GM12878 (cell line): ENCODE measurements at regions not wholly inside any gene's neighbourhood (a gene's known extent, or its start where the extent isn't known, plus 50 kb on each side); places are given as distances from the start of the nearest gene placed in this dataset.

Experiments used
- ATAC-seq: fragments of 200-7000 bp; cut with Tn5 transposase; 3 replicates; pipeline ENCODE4 v1.9.1; 2020; ENCODE audit warnings: mild to moderate bottlenecking, moderate library complexity
- BruUV-seq: library from RNA; stranded (reverse); fragments of 400-500 nt; replicated peaks from 2 replicates; lab custom pipeline; 2021; lab: Mats Ljungman, UMichigan
- CTCF ChIA-PET: fragments of 300-600 bp; sonication (Branson Sonifier 250); formaldehyde crosslinking; extraction: SDS; loops from one replicate; lab custom pipeline; 2021; ENCODE audit warnings: inconsistent platforms; lab: Yijun Ruan, JAX
- POLR2A ChIA-PET: fragments of 350-600 bp; formaldehyde crosslinking; extraction: SDS; loops from one replicate; lab custom pipeline; 2021; ENCODE audit warnings: inconsistent platforms; lab: Charles Lee
- RAD21 ChIA-PET: fragments of 300-600 bp; sonication (Branson Sonifier 250); formaldehyde crosslinking; loops from one replicate; lab custom pipeline; 2023; ENCODE audit warnings: antibody characterized with exemption; ENCODE audit not compliant: unreplicated experiment; lab: Charles Lee
- SMC1A ChIA-PET: fragments of 300-600 bp; sonication (Branson Sonifier 250); formaldehyde crosslinking; loops from one replicate; lab custom pipeline; 2023; ENCODE audit not compliant: unreplicated experiment, uncharacterized antibody; lab: Charles Lee
- DNase-seq: peaks from one replicate; pipeline ENCODE4 v3.0.0-alpha.2; 2011; ENCODE audit warnings: low read depth, low spot score
- FAIRE-seq: peaks from 3 replicates; lab custom pipeline; 2011; peaks lifted over from hg19 to GRCh38; lab: Jason Lieb, UNC
- H2AFZ ChIP-seq: 2 replicates; pipeline ENCODE4 v1.6.0; 2011; ENCODE audit warnings: low read depth, low read length, control low read depth; ENCODE audit not compliant: control insufficient read depth
- H3K27ac ChIP-seq: 2 replicates; pipeline ENCODE4 v1.5.1; 2011; ENCODE audit warnings: control low read depth; ENCODE audit not compliant: control insufficient read depth, insufficient read depth
- H3K27me3 ChIP-seq, 2 experiments: replicated peaks in 1 of 2; 2 replicates each; pipeline versions ENCODE4 v1.6.0 to v1.6.1; 2011; ENCODE audit warnings: low read length in 1 of 2; ENCODE audit not compliant: control insufficient read depth in 2 of 2, insufficient read depth in 2 of 2
- H3K36me3 ChIP-seq, 2 experiments: 2 replicates each; pipeline ENCODE4 v1.5.1; 2011; ENCODE audit warnings: low read length in 1 of 2; ENCODE audit not compliant: control insufficient read depth in 2 of 2, insufficient read depth in 2 of 2
- H3K4me1 ChIP-seq: 2 replicates; pipeline ENCODE4 v1.6.1; 2011; ENCODE audit warnings: mild to moderate bottlenecking, low read length, moderate library complexity, mixed read lengths; ENCODE audit not compliant: control insufficient read depth, insufficient read depth
- H3K4me2 ChIP-seq: 2 replicates; pipeline ENCODE4 v1.6.0; 2011; ENCODE audit warnings: control low read depth; ENCODE audit not compliant: control insufficient read depth, insufficient read depth
- H3K4me3 ChIP-seq: fragments of 200-600 bp; sonication (generic); 2 replicates; pipeline ENCODE4 v1.5.1; 2016
- H3K79me2 ChIP-seq: 2 replicates; pipeline ENCODE4 v1.6.0; 2011; ENCODE audit warnings: low read length; ENCODE audit not compliant: control insufficient read depth, insufficient read depth
- H3K9ac ChIP-seq: 2 replicates; pipeline ENCODE4 v1.8.0; 2011; ENCODE audit warnings: low read length, control low read depth, mixed read lengths; ENCODE audit not compliant: control insufficient read depth, insufficient read depth
- H3K9me3 ChIP-seq: replicated peaks from 3 replicates; pipeline ENCODE4 v1.5.1; 2011; ENCODE audit warnings: mild to moderate bottlenecking, low read length; ENCODE audit not compliant: control insufficient read depth, insufficient read depth
- H4K20me1 ChIP-seq: 2 replicates; pipeline ENCODE4 v1.6.0; 2011; ENCODE audit not compliant: control insufficient read depth, insufficient read depth
- IRF3 ChIP-seq: fragments of 450-650 bp; IDR thresholded peaks from 2 replicates; pipeline ENCODE4 v1.6.1; 2014; ENCODE audit warnings: mild to moderate bottlenecking
- PBX3 ChIP-seq: IDR thresholded peaks from 2 replicates; pipeline ENCODE4 v1.6.1; 2011; ENCODE audit warnings: mild to moderate bottlenecking, low read depth, low read length, moderate library complexity; ENCODE audit not compliant: insufficient replicate concordance
- PKNOX1 ChIP-seq: fragments of 450-650 bp; IDR thresholded peaks from 2 replicates; pipeline ENCODE4 v1.6.1; 2016; ENCODE audit warnings: mild to moderate bottlenecking
- POLR2AphosphoS5 ChIP-seq: IDR thresholded peaks from 2 replicates; pipeline ENCODE4 v1.6.1; 2011; ENCODE audit warnings: mild to moderate bottlenecking, low read length, inconsistent platforms
- POU2F2 ChIP-seq: IDR thresholded peaks from 3 replicates; pipeline ENCODE4 v1.6.1; 2011; ENCODE audit warnings: low read depth, mild to moderate bottlenecking, low read length, borderline replicate concordance
- RUNX3 ChIP-seq: IDR thresholded peaks from 2 replicates; pipeline ENCODE4 v1.6.1; 2012; ENCODE audit warnings: low read length, inconsistent platforms
- SKIL ChIP-seq: fragments of 450-650 bp; IDR thresholded peaks from 2 replicates; pipeline ENCODE4 v1.6.1; 2017; ENCODE audit warnings: mild to moderate bottlenecking, low read depth, inconsistent platforms; ENCODE audit not compliant: poor library complexity, severe bottlenecking
- USF1 ChIP-seq: IDR thresholded peaks from 2 replicates; pipeline ENCODE4 v1.6.1; 2011; ENCODE audit warnings: borderline replicate concordance, low read depth, mild to moderate bottlenecking, moderate library complexity, mixed read lengths, low read length; ENCODE audit not compliant: insufficient read depth; ENCODE audit errors: extremely low read length
- ZNF207 ChIP-seq: fragments of 450-650 bp; IDR thresholded peaks from 2 replicates; pipeline ENCODE4 v1.6.1; 2014; ENCODE audit warnings: antibody characterized with exemption, mild to moderate bottlenecking, borderline replicate concordance
- ZNF24 ChIP-seq: fragments of 450-650 bp; IDR thresholded peaks from 2 replicates; pipeline ENCODE4 v1.6.1; 2017; ENCODE audit warnings: antibody characterized with exemption, mild to moderate bottlenecking
- WGBS: methylation state at CpG from one replicate; pipeline ENCODE4 v1.1.6; 2016; ENCODE audit warnings: low lambda C conversion rate; ENCODE audit not compliant: insufficient replicate concordance, insufficient coverage; ENCODE audit errors: missing lambda C conversion rate; 5-methylcytosine and 5-hydroxymethylcytosine counted together
- in situ Hi-C: fragments of 300-500 bp; cut with MboI; formaldehyde crosslinking; loops from 9 replicates; pipeline ENCODE4 v1.14.3; 2018; ENCODE audit warnings: mixed read lengths
- intact Hi-C: fragments of 100-400 bp; cut with micrococcal nuclease; formaldehyde crosslinking; loops from one replicate; pipeline ENCODE4 v1.14.2; 2022; ENCODE audit not compliant: unreplicated experiment

- DNase-seq = no peak
- ATAC-seq = no peak
- WGBS = 31% methylated on average over 7 of the region's 7 CpGs
- CTCF ChIA-PET = interaction anchor here (1.2 kb wide), 1 partner anchor 282 kb away, joined by 3 read pairs; no protein-coding TSS in a partner anchor
- Histone ChIP-seq H3K9ac (no peak overlapping the region), H3K27me3 (no peaks in the 10 kb centered on the region), H3K36me3 (no peaks in the 10 kb centered on the region), H3K9me3 (no peaks in the 10 kb centered on the region; the same call in 1 of the 3 replicates), H3K27ac (no peak overlapping the region), H3K79me2 (no peaks in the 10 kb centered on the region), H3K4me2 (no peak overlapping the region), H4K20me1 (no peaks in the 10 kb centered on the region), H3K4me1 (peaks cover 4% of the 10 kb centered on the region), H2AFZ (no peak overlapping the region), H3K4me3 (no peak overlapping the region)
- TF ChIP-seq POU2F2 (no peak), PKNOX1 (peak; percentile 41; the same call in 1 of the 2 replicates), PBX3 (peak; percentile 31)
- in situ Hi-C loops = no loop called here
- no TSS peak for BruUV-seq
- RAD21 ChIA-PET = no interaction called here
- SMC1A ChIA-PET = no interaction called here
- POLR2A ChIA-PET = no interaction called here
- intact Hi-C loops = no loop called here
- no peak for FAIRE-seq
These were observed 202.7 kb upstream of the KLF3 start for GRCh38 chr4:38461342-38461741.

- BruUV-seq = no TSS peak
- no peaks in the 10 kb centered on the region for H3K79me2 ChIP-seq
- ChIA-PET SMC1A (no interaction called here), CTCF (no interaction called here), RAD21 (no interaction called here), POLR2A (no interaction called here)
- in situ Hi-C loops (no loop called here), intact Hi-C loops (no loop called here)
- H3K36me3 ChIP-seq = no peaks in the 10 kb centered on the region
- FAIRE-seq = no peak
- no peak for ATAC-seq
- 31% methylated on average over 6 of the region's 6 CpGs for WGBS
- no peak overlapping the region for H3K9ac ChIP-seq
- no peak for DNase-seq
- no peak overlapping the region for H2AFZ ChIP-seq
- no peaks in the 10 kb centered on the region for H3K27me3 ChIP-seq
- no peak overlapping the region for H3K4me3 ChIP-seq
- H3K4me2 ChIP-seq = no peak overlapping the region
- no peaks in the 10 kb centered on the region for H4K20me1 ChIP-seq
- H3K9me3 ChIP-seq = no peaks in the 10 kb centered on the region; the same call in 1 of the 3 replicates
- H3K27ac ChIP-seq = no peak overlapping the region
- H3K4me1 ChIP-seq = 0 out of 2 replicates have a peak, but pooled peaks cover 4% of the 10 kb centered on the region
- no peak for TF ChIP-seq ZNF207
- TF ChIP-seq USF1 = no peak
- no peak for TF ChIP-seq POLR2AphosphoS5
- TF ChIP-seq RUNX3 = no peak
- TF ChIP-seq SKIL = no peak
- no peak for TF ChIP-seq ZNF24
- TF ChIP-seq IRF3 = no peak
These were observed 201.5 kb upstream of the KLF3 start for GRCh38 chr4:38462367-38463055.
